GM13976 (cell line): ENCODE measurements at regions not wholly inside any gene's neighbourhood (a gene's known extent, or its start where the extent isn't known, plus 50 kb on each side); places are given as distances from the start of the nearest gene placed in this dataset.
"Not testable (repeated sequence)": the region's sequence is repeated elsewhere in the genome, so short reads cannot be mapped to it uniquely, and the experiment has no call there.

Experiments
- DNase-seq: peaks from one replicate; pipeline ENCODE4 v3.0.0; 2012; ENCODE audit warnings: low spot score
- in situ Hi-C: fragments of 300-500 bp; cut with MboI; formaldehyde crosslinking; loops from one replicate; pipeline ENCODE4 v1.12.0; 2022; ENCODE audit warnings: low sequenced_read_pairs, mixed read lengths, inconsistent platforms; ENCODE audit not compliant: unreplicated experiment
- TF ChIP-seq, protein P1 (sequence below): IDR thresholded peaks from 2 replicates; pipeline ENCODE4 v1.5.1; 2012; ENCODE audit warnings: borderline replicate concordance, mild to moderate bottlenecking; ENCODE audit not compliant: insufficient read depth; ENCODE audit errors: extremely low read depth, missing control alignments, control extremely low read depth

DNA sequence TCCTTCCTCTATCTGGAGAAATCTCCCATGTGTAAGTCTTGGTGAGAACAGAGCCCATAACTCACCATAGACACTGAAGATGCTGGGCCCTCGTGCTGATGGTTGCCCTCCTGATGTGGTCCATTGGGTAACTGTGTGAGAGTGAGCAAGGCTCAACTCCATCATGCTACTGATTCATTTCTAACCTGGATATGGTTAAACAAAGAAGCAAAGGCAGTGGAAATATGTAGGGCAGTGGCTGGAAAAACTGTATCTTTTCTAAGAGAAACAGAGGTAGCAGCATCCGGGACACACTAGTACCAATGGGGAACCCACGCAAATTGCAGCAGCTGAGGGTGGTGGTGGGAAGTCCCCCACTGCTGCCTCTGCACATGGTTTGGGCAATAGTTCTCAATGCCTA is 221.7 kb downstream of the KLF6 start:
- in situ Hi-C loops = no loop called here
- DNase-seq = no peak
- TF ChIP-seq, protein P1, sequence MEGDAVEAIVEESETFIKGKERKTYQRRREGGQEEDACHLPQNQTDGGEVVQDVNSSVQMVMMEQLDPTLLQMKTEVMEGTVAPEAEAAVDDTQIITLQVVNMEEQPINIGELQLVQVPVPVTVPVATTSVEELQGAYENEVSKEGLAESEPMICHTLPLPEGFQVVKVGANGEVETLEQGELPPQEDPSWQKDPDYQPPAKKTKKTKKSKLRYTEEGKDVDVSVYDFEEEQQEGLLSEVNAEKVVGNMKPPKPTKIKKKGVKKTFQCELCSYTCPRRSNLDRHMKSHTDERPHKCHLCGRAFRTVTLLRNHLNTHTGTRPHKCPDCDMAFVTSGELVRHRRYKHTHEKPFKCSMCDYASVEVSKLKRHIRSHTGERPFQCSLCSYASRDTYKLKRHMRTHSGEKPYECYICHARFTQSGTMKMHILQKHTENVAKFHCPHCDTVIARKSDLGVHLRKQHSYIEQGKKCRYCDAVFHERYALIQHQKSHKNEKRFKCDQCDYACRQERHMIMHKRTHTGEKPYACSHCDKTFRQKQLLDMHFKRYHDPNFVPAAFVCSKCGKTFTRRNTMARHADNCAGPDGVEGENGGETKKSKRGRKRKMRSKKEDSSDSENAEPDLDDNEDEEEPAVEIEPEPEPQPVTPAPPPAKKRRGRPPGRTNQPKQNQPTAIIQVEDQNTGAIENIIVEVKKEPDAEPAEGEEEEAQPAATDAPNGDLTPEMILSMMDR = no peak

DNA sequence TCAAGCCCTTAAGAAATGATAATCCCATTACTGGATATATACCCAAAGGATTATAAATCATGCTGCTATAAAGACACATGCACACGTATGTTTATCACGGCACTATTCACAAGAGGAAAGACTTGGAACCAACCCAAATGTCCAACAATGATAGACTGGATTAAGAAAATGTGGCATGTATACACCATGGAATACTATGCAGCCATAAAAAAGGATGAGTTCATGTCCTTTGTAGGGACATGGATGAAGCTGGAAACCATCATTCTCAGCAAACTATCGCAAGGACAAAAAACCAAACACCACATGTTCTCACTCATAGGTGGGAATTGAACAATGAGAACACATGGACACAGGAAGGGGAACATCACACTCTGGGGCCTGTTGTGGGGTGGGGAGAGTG is 224.4 kb downstream of the KLF6 start:
- in situ Hi-C loops, DNase-seq: not testable (repeated sequence)

- TF ChIP-seq, protein P1 = no peak
- in situ Hi-C loops = no loop called here
- DNase-seq = no peak
Observed at GRCh38 chr10:3559527-3559926, 225.5 kb downstream of the KLF6 start.

DNA sequence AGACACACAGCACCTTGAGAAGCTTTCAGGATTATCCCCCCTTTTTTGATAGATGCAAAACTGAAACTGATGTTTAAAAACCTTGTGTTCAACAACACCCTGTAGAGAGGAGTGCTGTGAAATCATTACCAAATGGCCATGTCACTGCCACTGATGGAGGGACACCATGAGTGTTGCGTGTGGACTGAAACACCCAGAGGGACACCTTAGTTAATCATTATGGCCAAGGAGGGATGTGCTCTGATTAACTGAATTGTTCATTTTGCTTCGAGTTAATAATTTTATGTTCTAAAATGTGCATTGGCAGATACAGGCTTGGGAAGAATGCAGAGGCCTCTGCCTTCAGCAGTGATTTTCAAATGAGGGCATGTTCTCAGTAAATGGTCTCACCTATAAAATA is 226.0 kb downstream of the KLF6 start:
- TF ChIP-seq, protein P1 = no peak
- no peak for DNase-seq
- in situ Hi-C loops = no loop called here

- DNase-seq, in situ Hi-C loops: not testable (repeated sequence)
Observed at GRCh38 chr10:3556191-3557017, 228.6 kb downstream of the KLF6 start.

DNA sequence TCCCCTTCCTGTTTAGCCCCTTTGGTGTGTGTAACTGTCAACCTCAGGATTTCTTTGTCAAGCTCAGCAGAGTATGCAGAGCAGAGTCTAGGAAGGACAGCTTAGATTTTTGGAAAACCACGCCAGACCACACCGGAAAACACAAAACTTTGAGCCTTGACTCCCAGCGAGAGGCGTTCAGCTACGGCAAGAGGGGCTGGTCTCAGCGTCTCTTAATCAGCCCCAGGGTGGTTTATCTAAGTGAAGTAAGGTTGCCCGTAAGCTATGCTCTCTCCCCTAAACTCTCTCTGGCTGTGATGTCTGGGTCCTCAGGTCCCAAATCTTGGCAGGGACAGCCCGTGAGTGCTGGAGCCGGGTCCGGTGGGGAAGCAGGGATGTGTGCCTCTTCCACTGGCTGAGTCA is 230.9 kb downstream of the KLF6 start:
- TF ChIP-seq, protein P1 = no peak
- DNase-seq = no peak
- in situ Hi-C loops = no loop called here

GRCh38 chr10:3552281-3552680 is 232.7 kb downstream of the KLF6 start:
- TF ChIP-seq, protein P1 = no peak

GRCh38 chr10:3551761-3552160 is 233.2 kb downstream of the KLF6 start:
- in situ Hi-C loops = no loop called here
- DNase-seq = no peak
- TF ChIP-seq, protein P1 = no peak

More at GRCh38 chr10:3552281-3552680, 232.7 kb downstream of the KLF6 start:
- in situ Hi-C loops = no loop called here
- no peak for DNase-seq
